MM.1S (cell line): ENCODE measurements at regions not wholly inside any gene's neighbourhood (a gene's known extent, or its start where the extent isn't known, plus 50 kb on each side); places are given as distances from the start of the nearest gene placed in this dataset.
"Not testable (repeated sequence)": the region's sequence is repeated elsewhere in the genome, so short reads cannot be mapped to it uniquely, and the experiment has no call there.

Source experiments
- DNase-seq: peaks from one replicate; pipeline ENCODE4 v3.0.0-alpha.2; 2015
- H2AFZ ChIP-seq: fragments of 300-600 bp; sonication (generic); 2 replicates; pipeline ENCODE4 v1.6.0; 2016; ENCODE audit warnings: antibody characterized with exemption, low read length
- H3F3A ChIP-seq: fragments of 300-600 bp; sonication (generic); 2 replicates; pipeline ENCODE4 v1.6.1; 2016; ENCODE audit warnings: mild to moderate bottlenecking, antibody characterized with exemption, low read length, moderate library complexity, mixed read lengths; ENCODE audit not compliant: insufficient read depth
- H3K27ac ChIP-seq: fragments of 300-600 bp; sonication (generic); 2 replicates; pipeline ENCODE4 v1.5.1; 2016; ENCODE audit warnings: mild to moderate bottlenecking, low read length
- H3K27me3 ChIP-seq: fragments of 300-600 bp; sonication (generic); replicated peaks from 2 replicates; pipeline ENCODE4 v1.6.0; 2016; ENCODE audit warnings: low read length; ENCODE audit not compliant: insufficient read depth
- H3K36me3 ChIP-seq: fragments of 300-600 bp; sonication (generic); replicated peaks from 2 replicates; pipeline ENCODE4 v1.6.1; 2016; ENCODE audit warnings: mild to moderate bottlenecking, low read length, mixed read lengths; ENCODE audit not compliant: insufficient read depth
- H3K4me1 ChIP-seq: fragments of 300-600 bp; sonication (generic); 2 replicates; pipeline ENCODE4 v1.6.1; 2016; ENCODE audit warnings: low read length, mixed read lengths
- H3K4me2 ChIP-seq: fragments of 300-600 bp; sonication (generic); 2 replicates; pipeline ENCODE4 v1.6.0; 2016; ENCODE audit warnings: low read depth, low read length
- H3K4me3 ChIP-seq: fragments of 300-600 bp; sonication (generic); 2 replicates; pipeline ENCODE4 v1.5.1; 2016; ENCODE audit warnings: low read length, mixed read lengths
- H3K79me2 ChIP-seq: fragments of 300-600 bp; sonication (generic); 2 replicates; pipeline ENCODE4 v1.6.1; 2016; ENCODE audit warnings: mixed run types, low read length, mixed read lengths
- H3K9ac ChIP-seq: fragments of 300-600 bp; sonication (generic); 2 replicates; pipeline ENCODE4 v1.6.1; 2016; ENCODE audit warnings: low read length, mixed read lengths
- H3K9me2 ChIP-seq: fragments of 300-600 bp; sonication (generic); replicated peaks from 2 replicates; pipeline ENCODE4 v1.6.1; 2016; ENCODE audit warnings: mild to moderate bottlenecking, low read length, mixed read lengths; ENCODE audit not compliant: insufficient read depth
- H3K9me3 ChIP-seq: fragments of 300-600 bp; sonication (generic); replicated peaks from 2 replicates; pipeline ENCODE4 v1.6.1; 2016; ENCODE audit warnings: mild to moderate bottlenecking, low read length, mixed read lengths; ENCODE audit not compliant: insufficient read depth
- H4K20me1 ChIP-seq: fragments of 300-600 bp; sonication (generic); 2 replicates; pipeline ENCODE4 v1.6.1; 2016; ENCODE audit warnings: mild to moderate bottlenecking, low read length, moderate library complexity, mixed read lengths; ENCODE audit not compliant: insufficient read depth
- CTCF ChIP-seq: fragments of 300-600 bp; sonication (generic); IDR thresholded peaks from 2 replicates; pipeline ENCODE4 v1.5.1; 2016; ENCODE audit warnings: antibody characterized with exemption, low read length, mixed read lengths
- EZH2 ChIP-seq: fragments of 300-600 bp; sonication (generic); optimal IDR thresholded peaks from 2 replicates; pipeline ENCODE3; 2017; ENCODE audit warnings: low read depth, mild to moderate bottlenecking, antibody characterized with exemption, low read length, mixed read lengths
- EZH2phosphoT487 ChIP-seq: fragments of 300-600 bp; sonication (generic); IDR thresholded peaks from 2 replicates; pipeline ENCODE4 v1.6.1; 2018; ENCODE audit warnings: antibody characterized with exemption, low read length

- Histone ChIP-seq H3K36me3 (no peaks in the 10 kb centered on the region), H3K27me3 (no peaks in the 10 kb centered on the region), H3K4me3 (no peak overlapping the region), H2AFZ (no peak overlapping the region), H3K4me2 (no peak overlapping the region), H3K4me1 (peaks cover 19% of the 10 kb centered on the region), H3K79me2 (no peaks in the 10 kb centered on the region), H3K9me2 (no peaks in the 10 kb centered on the region), H3K9me3 (no peaks in the 10 kb centered on the region), H3K9ac (no peak overlapping the region), H3F3A (peaks cover 9% of the 10 kb centered on the region), H3K27ac (no peak overlapping the region), H4K20me1 (no peaks in the 10 kb centered on the region)
- no peak for DNase-seq
- no peak for TF ChIP-seq CTCF
- TF ChIP-seq EZH2phosphoT487, result no peak
- no peak for TF ChIP-seq EZH2
Observed at GRCh38 chr13:97544031-97544765, 110.2 kb downstream of the RAP2A start.

GRCh38 chr13:97544971-97545499, 111.1 kb downstream of the RAP2A start:
- not testable (repeated sequence) for H3F3A ChIP-seq, H3K4me2 ChIP-seq, H3K27me3 ChIP-seq, H4K20me1 ChIP-seq, DNase-seq, H3K4me3 ChIP-seq, H3K36me3 ChIP-seq, H3K9ac ChIP-seq, H2AFZ ChIP-seq, H3K9me2 ChIP-seq, H3K27ac ChIP-seq, H3K9me3 ChIP-seq, H3K79me2 ChIP-seq
- H3K4me1 ChIP-seq, result peaks cover 25% of the 10 kb centered on the region

- Histone ChIP-seq H3K4me2 (peak overlapping the region; percentile 46), H3K9me3 (no peaks in the 10 kb centered on the region), H4K20me1 (no peaks in the 10 kb centered on the region), H3K9me2 (no peaks in the 10 kb centered on the region), H3K9ac (peak overlapping the region; percentile 26; the same call in 1 of the 2 replicates), H3K4me1 (peaks cover 31% of the 10 kb centered on the region), H3K27me3 (no peaks in the 10 kb centered on the region), H3K36me3 (no peaks in the 10 kb centered on the region), H3K4me3 (peak overlapping the region; percentile 28; the same call in 1 of the 2 replicates), H3F3A (peaks cover 9% of the 10 kb centered on the region), H3K79me2 (no peaks in the 10 kb centered on the region), H2AFZ (peak overlapping the region; percentile 70), H3K27ac (peak overlapping the region; percentile 63)
- TF ChIP-seq EZH2phosphoT487 (no peak), CTCF (no peak), EZH2 (no peak)
- peak; percentile 77 for DNase-seq
Observed at GRCh38 chr13:97548138-97548537, 114.2 kb downstream of the RAP2A start.

- Histone ChIP-seq H3K79me2 (no peaks in the 10 kb centered on the region), H3K9me2 (no peaks in the 10 kb centered on the region), H3K4me2 (peak overlapping the region; percentile 46), H3K4me3 (peak overlapping the region; percentile 28; the same call in 1 of the 2 replicates), H3K27ac (peak overlapping the region; percentile 63), H3K4me1 (peaks cover 31% of the 10 kb centered on the region), H3K36me3 (no peaks in the 10 kb centered on the region), H2AFZ (peak overlapping the region; percentile 70), H3K9me3 (no peaks in the 10 kb centered on the region), H3K9ac (peak overlapping the region; percentile 26; the same call in 1 of the 2 replicates), H4K20me1 (no peaks in the 10 kb centered on the region), H3F3A (peaks cover 9% of the 10 kb centered on the region), H3K27me3 (no peaks in the 10 kb centered on the region)
- DNase-seq, result no peak
- TF ChIP-seq CTCF (no peak), EZH2phosphoT487 (no peak), EZH2 (no peak)
Observed at GRCh38 chr13:97548711-97549110, 114.7 kb downstream of the RAP2A start.
